ENCODE measurements at regions not wholly inside any gene's neighbourhood (a gene's known extent, or its start where the extent isn't known, plus 50 kb on each side); places are given as distances from the start of the nearest gene placed in this dataset.

- peak in 1 of 2 experiments; percentile 40; a peak in 2 of 4 replicates for TF ChIP-seq RAD21 (IDR thresholded peaks at IDR 0.05 in 1 of 2, conservative IDR thresholded peaks at IDR 0.05 in 1 of 2; ENCODE audit: low read depth in 2 of 2, low read length in 2 of 2)
- no peak for TF ChIP-seq POLR2A (IDR thresholded peaks at IDR 0.05; ENCODE audit: control extremely low read depth in 1 of 2, low read depth in 2 of 2, low read length in 2 of 2)
- no peak for TF ChIP-seq MAFK (IDR thresholded peaks at IDR 0.05; ENCODE audit: low read depth, low read length)
- no peak for TF ChIP-seq RFX5 (IDR thresholded peaks at IDR 0.05; ENCODE audit: borderline replicate concordance, low read depth, low read length)
- no peak for TF ChIP-seq SIN3A (conservative IDR thresholded peaks at IDR 0.05 in 1 of 2, IDR thresholded peaks at IDR 0.05 in 1 of 2; ENCODE audit: low read depth in 1 of 2, low read length in 2 of 2)
These were observed 1232.1 kb downstream of the MRPL39 start for GRCh38 chr21:24375201-24375600.
